Osteoblast (primary cell): ENCODE measurements at regions not wholly inside any gene's neighbourhood (a gene's known extent, or its start where the extent isn't known, plus 50 kb on each side); places are given as distances from the start of the nearest gene placed in this dataset.

Source experiments
- DNase-seq: peaks from one replicate; pipeline ENCODE4 v3.0.0; 2011; ENCODE audit warnings: low spot score, mixed read lengths; ENCODE audit not compliant: insufficient read length; ENCODE audit errors: missing footprints
- H2AFZ ChIP-seq: 2 replicates; pipeline ENCODE4 v1.6.0; 2011; ENCODE audit warnings: mild to moderate bottlenecking, low read length
- H3K27ac ChIP-seq: 2 replicates; pipeline ENCODE4 v1.5.1; 2011; ENCODE audit warnings: mild to moderate bottlenecking, low read depth, low read length, moderate library complexity
- H3K27me3 ChIP-seq: 2 replicates; pipeline ENCODE4 v1.6.0; 2012; ENCODE audit warnings: mild to moderate bottlenecking, control low read depth, inconsistent platforms, low read length, moderate library complexity; ENCODE audit not compliant: insufficient read depth
- H3K36me3 ChIP-seq: 2 replicates; pipeline ENCODE4 v1.5.1; 2011; ENCODE audit warnings: mild to moderate bottlenecking, low read length, control low read depth, moderate library complexity; ENCODE audit not compliant: insufficient read depth
- H3K4me1 ChIP-seq: 2 replicates; pipeline ENCODE4 v1.5.1; 2011; ENCODE audit warnings: mild to moderate bottlenecking, low read length, control low read depth, moderate library complexity; ENCODE audit not compliant: insufficient read depth
- H3K4me2 ChIP-seq: 2 replicates; pipeline ENCODE4 v1.6.0; 2011; ENCODE audit warnings: mild to moderate bottlenecking, low read length; ENCODE audit not compliant: insufficient read depth
- H3K4me3 ChIP-seq: fragments of 200-600 bp; sonication (generic); 3 replicates; pipeline ENCODE4 v1.5.1; 2012; ENCODE audit warnings: mild to moderate bottlenecking, low read length, inconsistent platforms; ENCODE audit not compliant: insufficient read depth
- H3K79me2 ChIP-seq: 2 replicates; pipeline ENCODE4 v1.6.0; 2012; ENCODE audit warnings: mild to moderate bottlenecking, low read length, control low read depth, inconsistent platforms; ENCODE audit not compliant: insufficient read depth
- H3K9me3 ChIP-seq: 2 replicates; pipeline ENCODE4 v1.5.1; 2011; ENCODE audit warnings: low read depth, low read length, control low read depth
- H4K20me1 ChIP-seq: 2 replicates; pipeline ENCODE4 v1.6.0; 2012; ENCODE audit warnings: mild to moderate bottlenecking, low read length, control low read depth; ENCODE audit not compliant: insufficient read depth
- CTCF ChIP-seq: IDR thresholded peaks from 2 replicates; pipeline ENCODE4 v1.5.1; 2011; ENCODE audit warnings: mild to moderate bottlenecking, low read depth, low read length, moderate library complexity; ENCODE audit errors: extremely low read depth

GRCh38 chr10:30542895-30543288, 86.7 kb downstream of the LYZL2 start:
- Histone ChIP-seq H4K20me1 (no peaks in the 10 kb centered on the region), H3K36me3 (no peaks in the 10 kb centered on the region), H3K27me3 (no peaks in the 10 kb centered on the region), H3K4me2 (no peak overlapping the region), H3K9me3 (no peaks in the 10 kb centered on the region), H3K4me3 (no peak overlapping the region), H3K4me1 (peaks cover 6% of the 10 kb centered on the region), H3K79me2 (no peaks in the 10 kb centered on the region), H2AFZ (no peak overlapping the region), H3K27ac (no peak overlapping the region)
- no peak for TF ChIP-seq CTCF
- DNase-seq: no peak

GRCh38 chr10:30542001-30542894, 87.3 kb downstream of the LYZL2 start:
- H3K27ac ChIP-seq: no peak overlapping the region
- no peak overlapping the region for H2AFZ ChIP-seq
- no peaks in the 10 kb centered on the region for H3K27me3 ChIP-seq
- H3K4me3 ChIP-seq: no peak overlapping the region
- H3K9me3 ChIP-seq: no peaks in the 10 kb centered on the region
- DNase-seq: no peak
- no peaks in the 10 kb centered on the region for H4K20me1 ChIP-seq
- no peaks in the 10 kb centered on the region for H3K79me2 ChIP-seq
- H3K4me2 ChIP-seq: no peak overlapping the region
- no peaks in the 10 kb centered on the region for H3K36me3 ChIP-seq
- peaks cover 6% of the 10 kb centered on the region for H3K4me1 ChIP-seq
- no peak for TF ChIP-seq CTCF

- peaks cover 6% of the 10 kb centered on the region for H3K27me3 ChIP-seq
- H3K36me3 ChIP-seq: no peaks in the 10 kb centered on the region
- H4K20me1 ChIP-seq: no peaks in the 10 kb centered on the region
- DNase-seq: no peak
- peaks cover 6% of the 10 kb centered on the region for H3K4me1 ChIP-seq
- no peak overlapping the region for H2AFZ ChIP-seq
- no peaks in the 10 kb centered on the region for H3K79me2 ChIP-seq
- H3K9me3 ChIP-seq: no peaks in the 10 kb centered on the region
- no peak overlapping the region for H3K4me3 ChIP-seq
- no peak overlapping the region for H3K27ac ChIP-seq
- TF ChIP-seq CTCF: no peak
- H3K4me2 ChIP-seq: no peak overlapping the region
Observed at GRCh38 chr10:30540276-30540675, 89.3 kb downstream of the LYZL2 start.

- Histone ChIP-seq H3K27me3 (peaks cover 8% of the 10 kb centered on the region), H3K79me2 (no peaks in the 10 kb centered on the region), H3K9me3 (no peaks in the 10 kb centered on the region), H4K20me1 (no peaks in the 10 kb centered on the region), H2AFZ (no peak overlapping the region), H3K4me3 (no peak overlapping the region), H3K27ac (no peak overlapping the region), H3K36me3 (no peaks in the 10 kb centered on the region), H3K4me1 (peaks cover 6% of the 10 kb centered on the region), H3K4me2 (no peak overlapping the region)
- no peak for DNase-seq
- TF ChIP-seq CTCF: no peak
Observed at GRCh38 chr10:30538086-30538485, 91.5 kb downstream of the LYZL2 start.
